ENCODE measurements at regions not wholly inside any gene's neighbourhood (a gene's known extent, or its start where the extent isn't known, plus 50 kb on each side); places are given as distances from the start of the nearest gene placed in this dataset.

DNA sequence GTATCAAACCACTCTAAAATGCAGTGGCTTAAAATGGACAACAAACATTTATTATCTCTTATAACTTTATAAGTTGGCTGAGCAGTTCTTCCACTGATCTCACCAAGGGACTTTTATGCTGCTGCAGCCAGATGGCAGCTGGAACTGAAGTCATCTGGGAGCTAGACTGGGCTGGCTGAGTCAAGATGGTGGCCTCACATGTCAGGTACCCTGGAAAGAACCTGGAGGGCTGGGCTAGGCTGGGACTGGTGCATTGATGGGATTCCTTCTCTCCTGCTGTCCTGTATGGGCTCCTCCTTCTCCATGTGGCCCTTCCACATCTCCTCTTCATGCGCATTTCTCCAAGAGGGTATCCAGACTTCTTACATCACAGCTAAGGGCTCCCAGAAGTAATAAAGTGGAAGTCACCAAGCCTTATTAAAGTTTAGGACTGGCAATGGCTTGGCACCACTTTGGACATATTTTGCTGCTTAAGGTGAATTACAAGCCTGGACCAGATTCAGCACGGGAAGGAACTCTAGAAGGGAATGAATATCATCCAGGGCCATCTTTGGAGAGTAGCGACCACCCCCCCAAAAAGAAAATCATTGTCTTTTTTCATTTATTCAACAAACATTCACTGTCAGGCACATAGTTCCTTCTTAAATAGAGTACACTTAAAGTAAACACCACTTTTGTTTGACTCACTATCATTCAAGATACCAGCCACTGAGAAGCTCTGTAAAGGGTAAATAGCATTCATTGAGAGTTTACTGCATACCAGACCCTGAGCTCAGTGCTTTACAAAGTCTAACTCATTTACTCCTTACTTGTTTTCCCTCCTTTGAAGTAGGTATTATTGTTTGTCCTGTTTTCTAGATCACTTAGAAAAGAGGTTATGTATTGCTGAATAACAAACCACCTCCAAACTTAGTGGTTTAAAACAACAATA lies 138.0 kb downstream of the ZFP36L2 start:
- peaks cover 8% of the 10 kb centered on the region for H3K9me3 ChIP-seq (ENCODE audit: severe bottlenecking)
- H3K4me3 ChIP-seq (ENCODE audit: low read depth, low read length), result no peak overlapping the region
- no peaks in the 10 kb centered on the region for H3K36me3 ChIP-seq
- DNase-seq, result no peak
- no peak overlapping the region for H3K27ac ChIP-seq
- no peaks in the 10 kb centered on the region for H3K27me3 ChIP-seq (ENCODE audit: insufficient read depth, low read depth, severe bottlenecking)
- TF ChIP-seq, protein P1, sequence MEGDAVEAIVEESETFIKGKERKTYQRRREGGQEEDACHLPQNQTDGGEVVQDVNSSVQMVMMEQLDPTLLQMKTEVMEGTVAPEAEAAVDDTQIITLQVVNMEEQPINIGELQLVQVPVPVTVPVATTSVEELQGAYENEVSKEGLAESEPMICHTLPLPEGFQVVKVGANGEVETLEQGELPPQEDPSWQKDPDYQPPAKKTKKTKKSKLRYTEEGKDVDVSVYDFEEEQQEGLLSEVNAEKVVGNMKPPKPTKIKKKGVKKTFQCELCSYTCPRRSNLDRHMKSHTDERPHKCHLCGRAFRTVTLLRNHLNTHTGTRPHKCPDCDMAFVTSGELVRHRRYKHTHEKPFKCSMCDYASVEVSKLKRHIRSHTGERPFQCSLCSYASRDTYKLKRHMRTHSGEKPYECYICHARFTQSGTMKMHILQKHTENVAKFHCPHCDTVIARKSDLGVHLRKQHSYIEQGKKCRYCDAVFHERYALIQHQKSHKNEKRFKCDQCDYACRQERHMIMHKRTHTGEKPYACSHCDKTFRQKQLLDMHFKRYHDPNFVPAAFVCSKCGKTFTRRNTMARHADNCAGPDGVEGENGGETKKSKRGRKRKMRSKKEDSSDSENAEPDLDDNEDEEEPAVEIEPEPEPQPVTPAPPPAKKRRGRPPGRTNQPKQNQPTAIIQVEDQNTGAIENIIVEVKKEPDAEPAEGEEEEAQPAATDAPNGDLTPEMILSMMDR (IDR thresholded peaks at IDR 0.05; ENCODE audit: low read depth, low read length), result no peak

DNA sequence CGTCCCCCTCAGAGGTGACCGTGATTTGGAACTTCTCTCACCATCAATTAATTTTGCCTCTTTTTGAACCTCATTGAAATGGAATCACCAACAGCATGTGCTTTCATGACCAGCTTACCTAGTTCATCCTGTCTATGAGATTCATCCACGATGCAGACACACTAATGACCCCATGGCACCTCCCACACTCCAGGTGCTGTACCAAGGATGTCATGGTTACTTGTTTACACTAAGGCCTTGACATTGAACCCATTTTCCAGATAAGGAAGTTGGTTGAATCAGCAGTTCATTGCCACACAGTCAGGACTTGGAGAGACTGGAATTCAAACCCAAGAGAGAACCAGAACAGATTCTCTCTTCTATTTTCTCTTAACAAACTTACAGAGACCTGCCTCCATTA lies 139.0 kb downstream of the ZFP36L2 start:
- H3K27ac ChIP-seq, result no peak overlapping the region
- DNase-seq, result no peak
- H3K36me3 ChIP-seq, result no peaks in the 10 kb centered on the region

DNA sequence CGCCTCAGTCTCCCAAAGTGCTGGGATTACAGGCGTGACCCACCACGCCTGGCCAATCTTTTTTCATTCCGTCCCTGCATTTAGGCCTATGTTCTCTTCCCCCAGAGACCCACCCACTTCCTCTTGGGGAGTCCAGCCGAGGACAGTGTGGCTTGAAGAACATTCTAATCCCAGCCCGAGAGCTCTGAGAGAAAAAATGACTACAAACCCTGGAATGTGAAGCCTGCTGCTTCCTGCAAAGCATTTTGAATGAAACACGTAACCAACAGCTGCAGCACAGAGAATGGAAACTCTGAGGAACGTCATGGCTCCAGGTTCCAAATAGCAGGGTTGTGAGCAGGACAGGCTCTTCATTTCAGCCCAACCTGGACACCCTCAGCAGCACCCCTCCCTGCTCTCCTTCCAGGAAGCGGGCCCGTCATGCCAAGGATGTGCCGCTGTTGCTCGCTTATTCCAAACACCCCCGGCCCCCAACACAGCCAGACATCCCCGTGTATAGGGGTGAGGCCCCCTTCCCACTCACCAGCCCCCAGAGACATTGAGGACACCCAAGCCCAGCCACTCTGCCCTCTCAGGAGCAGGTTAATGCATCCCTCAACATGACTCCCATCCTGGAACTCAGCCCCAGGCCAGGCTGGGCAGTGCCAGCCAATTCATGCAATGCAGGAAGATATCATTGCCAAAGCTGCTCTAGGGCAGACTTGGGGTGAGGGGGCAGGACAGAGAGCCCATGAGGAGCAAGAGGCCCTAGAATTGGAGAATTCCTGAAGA lies 139.8 kb downstream of the ZFP36L2 start:
- Histone ChIP-seq H3K9me3 (ENCODE audit: severe bottlenecking) (peaks cover 8% of the 10 kb centered on the region), H3K36me3 (no peaks in the 10 kb centered on the region), H3K4me3 (ENCODE audit: low read depth, low read length) (no peak overlapping the region), H3K27me3 (ENCODE audit: insufficient read depth, low read depth, severe bottlenecking) (no peaks in the 10 kb centered on the region), H3K27ac (no peak overlapping the region)
- no peak for DNase-seq
- TF ChIP-seq, protein P1 (IDR thresholded peaks at IDR 0.05; ENCODE audit: low read depth, low read length), result no peak

More for the DNA sequence above, 139.0 kb downstream of the ZFP36L2 start:
- TF ChIP-seq, protein P1 (IDR thresholded peaks at IDR 0.05; ENCODE audit: low read depth, low read length), result no peak
- Histone ChIP-seq H3K4me3 (ENCODE audit: low read depth, low read length) (no peak overlapping the region), H3K9me3 (ENCODE audit: severe bottlenecking) (peaks cover 8% of the 10 kb centered on the region), H3K27me3 (ENCODE audit: insufficient read depth, low read depth, severe bottlenecking) (no peaks in the 10 kb centered on the region)

DNA sequence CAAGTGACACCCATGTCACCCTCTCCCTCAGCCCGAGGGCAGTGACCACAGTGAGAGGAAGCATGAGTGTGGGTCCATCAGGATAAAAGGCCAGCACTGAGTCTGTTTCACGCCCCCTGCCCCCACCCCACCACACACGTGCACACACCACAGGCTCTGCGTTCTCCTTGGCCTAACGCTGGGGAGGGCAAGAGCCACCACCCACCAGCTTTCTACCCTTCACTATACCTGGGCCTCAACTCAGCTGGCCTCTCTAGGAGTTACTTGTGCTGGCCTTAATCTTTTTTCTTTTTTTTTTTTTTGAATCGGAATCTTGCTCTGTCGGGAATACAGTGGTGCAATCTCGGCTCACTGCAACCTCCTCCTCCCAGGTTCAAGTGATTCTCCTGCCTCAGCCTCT lies 140.5 kb downstream of the ZFP36L2 start:
- Histone ChIP-seq H3K27ac (no peak overlapping the region), H3K27me3 (ENCODE audit: insufficient read depth, low read depth, severe bottlenecking) (no peaks in the 10 kb centered on the region), H3K36me3 (no peaks in the 10 kb centered on the region), H3K9me3 (ENCODE audit: severe bottlenecking) (peaks cover 4% of the 10 kb centered on the region), H3K4me3 (ENCODE audit: low read depth, low read length) (no peak overlapping the region)
- DNase-seq, result no peak
- TF ChIP-seq, protein P1 (IDR thresholded peaks at IDR 0.05; ENCODE audit: low read depth, low read length), result no peak

DNA sequence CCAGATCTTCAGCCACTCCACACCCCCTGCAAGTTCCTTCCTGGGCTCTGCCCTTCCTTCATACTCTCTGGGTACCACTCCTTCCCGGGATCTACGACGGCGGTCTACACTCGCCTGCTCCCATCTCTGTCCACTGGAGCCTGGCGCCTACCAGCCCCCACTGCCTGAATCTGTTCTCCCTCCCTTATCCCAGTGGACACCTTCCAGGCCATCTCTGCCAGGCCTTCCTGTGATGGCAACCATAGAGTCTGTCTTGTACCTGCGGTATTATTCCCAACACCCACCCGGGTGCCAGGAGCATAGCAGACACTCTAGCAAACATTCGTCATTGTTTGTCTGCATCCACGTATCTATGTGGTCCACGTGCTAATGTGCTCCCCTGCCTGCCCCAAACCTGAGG lies 140.9 kb downstream of the ZFP36L2 start:
- no peaks in the 10 kb centered on the region for H3K27me3 ChIP-seq (ENCODE audit: insufficient read depth, low read depth, severe bottlenecking)
- DNase-seq, result no peak
- TF ChIP-seq, protein P1 (IDR thresholded peaks at IDR 0.05; ENCODE audit: low read depth, low read length), result no peak
- peaks cover under 1% of the 10 kb centered on the region for H3K9me3 ChIP-seq (ENCODE audit: severe bottlenecking)
- no peak overlapping the region for H3K27ac ChIP-seq
- H3K4me3 ChIP-seq (ENCODE audit: low read depth, low read length), result no peak overlapping the region
- no peaks in the 10 kb centered on the region for H3K36me3 ChIP-seq

Measured in WERI-Rb-1 (cell line).